ENCODE measurements at regions not wholly inside any gene's neighbourhood (a gene's known extent, or its start where the extent isn't known, plus 50 kb on each side); places are given as distances from the start of the nearest gene placed in this dataset.

DNA sequence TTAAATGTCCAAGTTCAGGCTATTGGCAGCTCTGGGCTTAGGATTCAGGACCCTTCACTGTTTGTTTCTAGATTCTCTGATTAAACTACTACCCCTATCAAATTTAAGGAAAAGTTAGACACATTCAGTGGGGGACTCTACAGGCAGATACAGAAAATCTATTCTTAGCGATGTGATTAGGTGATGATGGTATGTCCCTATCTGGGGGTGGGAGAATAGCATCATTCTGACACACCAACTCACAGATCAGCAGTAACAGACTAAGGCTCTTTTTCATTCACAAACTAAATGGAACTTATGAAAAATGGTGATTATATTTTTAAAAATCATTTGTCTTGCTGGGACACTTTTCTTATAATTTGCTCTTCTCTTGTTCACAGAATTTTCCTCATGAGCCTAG, 232.9 kb upstream of the CDH2 start:
- DNase-seq, result no peak

DNA sequence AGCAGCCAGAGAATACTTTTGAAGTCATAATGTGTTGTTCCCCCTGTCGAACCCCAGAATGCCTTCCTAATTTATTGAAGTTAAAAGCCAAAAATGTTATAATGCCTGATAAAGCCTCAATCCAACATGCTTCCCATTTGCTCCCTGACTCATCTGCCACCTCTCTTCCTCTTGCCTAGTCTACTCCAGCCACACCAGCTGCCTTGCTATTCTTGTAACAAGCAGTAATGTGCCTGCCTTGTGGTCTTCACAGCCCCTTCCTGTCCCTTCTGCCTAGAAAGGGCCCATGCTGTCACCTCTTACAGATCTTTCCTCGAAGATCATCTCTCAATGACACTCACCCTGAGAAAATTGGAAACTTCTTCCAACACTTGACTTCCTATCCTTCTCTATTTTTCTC, 231.6 kb upstream of the CDH2 start:
- no peak for DNase-seq

DNA sequence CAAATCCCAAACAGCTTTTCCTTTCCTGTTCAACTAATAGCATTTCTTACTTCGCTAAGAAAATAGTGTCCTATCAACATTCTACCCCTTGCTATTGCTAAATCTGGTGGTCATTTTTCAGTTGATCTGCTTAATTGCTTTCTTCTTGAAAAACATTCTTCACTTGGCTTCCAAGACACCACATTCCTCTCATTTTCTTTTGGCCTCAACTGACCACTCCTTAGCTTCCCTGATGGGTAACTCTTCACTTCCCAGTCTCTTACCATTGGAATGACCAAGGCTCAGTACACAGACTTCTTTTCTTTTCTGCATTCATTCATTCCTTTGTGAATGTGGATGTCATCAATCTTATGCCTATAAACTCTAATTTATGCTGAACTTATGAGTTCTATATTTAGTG, 230.8 kb upstream of the CDH2 start:
- no peak for DNase-seq

DNA sequence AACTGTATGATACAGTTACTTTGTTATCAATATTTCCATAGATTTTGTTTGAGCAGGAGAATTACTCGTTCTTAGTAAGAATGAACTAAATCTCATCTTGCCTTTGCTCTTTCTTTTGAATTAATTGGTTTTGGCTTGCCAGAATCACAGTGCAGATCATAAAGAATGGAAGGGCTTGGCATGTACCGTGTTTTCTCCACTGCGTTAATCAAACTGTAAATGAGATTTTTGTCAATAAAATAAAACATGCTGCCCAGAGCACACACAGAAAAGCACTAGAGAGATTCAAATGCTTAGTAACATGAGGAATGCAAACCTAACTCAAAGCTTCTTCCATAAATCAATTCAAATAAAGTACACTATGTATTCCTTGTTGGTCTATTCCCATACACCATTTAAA, 229.6 kb upstream of the CDH2 start:
- DNase-seq, result no peak

DNA sequence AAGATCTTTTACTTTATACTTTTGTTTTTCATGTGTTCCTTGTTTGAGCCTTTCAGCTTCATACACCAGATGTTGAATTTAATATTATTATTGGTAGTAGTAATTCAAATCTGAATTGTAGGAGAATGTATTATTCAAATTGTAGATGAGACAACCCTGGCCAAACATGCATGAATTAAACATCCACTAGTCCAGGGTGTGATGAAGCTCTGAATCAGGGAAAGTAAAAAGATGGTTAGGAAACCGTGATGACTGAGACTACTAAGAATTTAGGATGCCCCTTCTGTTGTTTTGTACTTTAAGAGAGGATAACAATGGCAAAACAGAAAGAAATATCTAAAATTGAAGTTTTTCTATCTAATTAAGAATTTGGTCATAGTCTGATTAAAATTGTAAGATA, 227.8 kb upstream of the CDH2 start:
- DNase-seq, result no peak

DNA sequence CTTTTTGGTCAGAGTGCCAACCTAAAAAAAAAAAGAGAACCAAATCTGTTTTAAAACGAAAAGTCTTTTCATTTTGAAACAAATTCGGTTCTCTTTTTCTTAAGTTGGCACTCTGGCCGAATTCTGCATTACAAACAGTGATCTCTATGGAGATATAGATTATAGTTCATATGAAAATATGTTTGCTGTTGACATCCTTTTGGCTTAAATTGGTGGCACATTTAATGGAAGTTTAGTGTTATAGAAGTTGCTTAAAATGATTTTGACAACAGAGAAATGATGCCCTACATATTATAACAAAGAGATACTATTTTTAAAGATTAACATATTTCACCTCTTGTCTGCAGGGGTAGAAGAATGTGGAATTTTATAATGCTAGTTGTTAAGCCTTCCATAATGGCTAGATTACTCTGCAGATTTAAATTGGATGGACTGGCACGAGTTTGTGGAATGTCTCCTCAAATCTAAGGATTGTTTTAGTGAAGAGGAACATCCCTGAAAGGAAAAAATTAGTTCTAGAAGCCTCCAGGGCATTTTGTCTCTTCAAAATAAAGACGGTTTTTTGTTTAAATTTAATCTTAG, 222.9 kb upstream of the CDH2 start:
- no peak for DNase-seq

DNA sequence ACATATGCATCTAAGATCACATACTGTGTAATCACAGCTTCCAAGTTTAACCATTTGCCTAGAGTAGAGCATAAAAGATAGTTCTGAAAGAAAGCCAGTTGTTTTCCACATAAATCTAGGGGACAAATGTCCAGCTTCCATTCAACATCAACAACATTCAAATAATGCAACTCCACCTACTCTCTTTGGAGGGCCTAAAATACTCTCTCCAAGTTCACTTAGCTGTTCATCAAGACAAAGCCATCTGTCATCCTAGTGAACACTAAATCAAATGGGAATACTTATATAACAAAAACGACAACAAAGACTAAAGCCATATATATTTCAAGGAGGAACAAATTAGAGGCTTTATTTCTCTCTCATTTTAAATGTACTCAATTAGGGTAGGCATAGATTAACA, 221.5 kb upstream of the CDH2 start:
- DNase-seq, result no peak

DNA sequence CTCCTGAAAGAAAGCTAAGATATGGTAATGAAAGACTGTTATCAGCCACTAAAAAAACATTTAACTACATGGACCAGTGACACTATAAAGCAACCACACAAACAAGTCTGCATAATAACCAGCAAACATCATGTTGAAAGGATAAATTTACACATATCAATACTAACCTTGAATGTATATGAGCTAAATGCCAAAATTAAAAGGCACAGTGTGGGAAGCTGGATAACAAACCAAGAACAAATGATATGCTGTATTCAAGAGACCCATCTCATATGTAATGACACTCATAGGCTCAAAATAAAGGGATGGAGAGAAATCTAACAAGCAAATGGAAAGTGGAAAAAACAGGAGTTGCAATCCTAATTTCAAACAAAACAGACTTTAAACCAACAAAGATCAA, 213.1 kb upstream of the CDH2 start:
- DNase-seq, result no peak

DNA sequence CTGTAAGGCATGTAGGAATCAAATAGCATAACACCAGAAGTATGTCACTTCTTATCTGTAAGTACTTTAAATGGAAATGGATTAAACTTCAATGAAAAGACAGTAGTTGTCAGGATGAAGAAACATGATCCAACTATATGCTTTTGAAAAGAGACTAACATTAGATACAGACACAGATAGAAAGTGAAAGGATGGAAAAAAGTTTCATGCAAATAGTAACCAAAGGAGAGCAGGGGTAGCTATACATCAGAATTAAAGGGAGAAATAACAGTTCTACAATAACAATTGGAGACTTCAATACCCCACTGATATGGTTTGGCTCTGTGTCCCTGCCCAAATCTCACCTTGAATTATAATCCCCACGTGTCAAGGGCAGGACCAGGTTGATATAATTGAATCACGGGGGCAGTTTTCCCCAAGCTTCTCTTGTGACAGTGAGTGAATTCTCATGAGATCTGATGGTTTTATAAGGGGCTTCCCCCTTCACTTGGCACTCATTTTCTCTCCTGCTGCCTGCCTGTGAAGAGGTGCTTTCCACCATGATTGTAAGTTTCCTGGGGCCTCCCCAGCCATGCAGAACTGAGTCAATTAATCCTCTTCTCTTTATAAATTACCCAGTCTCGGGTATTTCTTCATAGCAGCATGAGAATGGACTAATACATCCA, 205.4 kb upstream of the CDH2 start:
- DNase-seq, result no peak

DNA sequence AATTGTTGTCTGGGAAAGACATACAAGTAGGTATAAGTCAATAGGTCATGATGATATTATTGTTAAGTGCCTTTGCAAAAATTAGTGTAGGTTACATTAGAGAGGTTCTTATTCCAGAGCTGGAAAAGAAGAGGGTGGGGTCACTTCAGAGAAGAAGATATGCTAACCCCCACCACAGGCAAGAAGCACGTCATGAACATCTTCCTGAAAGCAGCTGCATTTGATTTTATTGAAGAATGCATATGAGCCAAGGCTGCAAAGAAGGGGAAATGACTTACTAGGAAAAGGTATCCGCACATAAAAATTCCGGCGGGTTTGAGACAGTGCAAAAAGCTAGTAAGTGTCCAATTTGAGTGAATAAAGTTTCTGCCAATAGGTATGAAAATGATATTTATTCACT, 195.3 kb upstream of the CDH2 start:
- no peak for DNase-seq

DNA sequence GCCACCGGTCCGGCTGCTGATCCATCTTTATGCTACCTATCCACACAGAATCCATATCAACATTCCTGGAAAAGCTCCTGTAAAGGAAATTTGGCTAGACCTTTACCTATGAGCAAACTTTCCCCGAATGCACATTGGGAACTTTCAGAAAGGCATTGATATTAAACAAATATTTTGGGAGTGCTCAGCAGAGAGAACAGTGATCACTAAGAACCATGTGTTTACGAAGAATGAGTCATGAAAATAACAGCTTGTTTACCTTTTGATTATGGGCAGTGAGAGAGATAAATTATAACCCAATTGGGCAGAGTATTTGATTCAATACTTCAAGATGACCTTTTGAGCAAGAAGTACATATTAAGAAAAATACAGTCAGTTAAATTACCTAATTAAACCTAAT, 189.7 kb upstream of the CDH2 start:
- DNase-seq, result no peak

DNA sequence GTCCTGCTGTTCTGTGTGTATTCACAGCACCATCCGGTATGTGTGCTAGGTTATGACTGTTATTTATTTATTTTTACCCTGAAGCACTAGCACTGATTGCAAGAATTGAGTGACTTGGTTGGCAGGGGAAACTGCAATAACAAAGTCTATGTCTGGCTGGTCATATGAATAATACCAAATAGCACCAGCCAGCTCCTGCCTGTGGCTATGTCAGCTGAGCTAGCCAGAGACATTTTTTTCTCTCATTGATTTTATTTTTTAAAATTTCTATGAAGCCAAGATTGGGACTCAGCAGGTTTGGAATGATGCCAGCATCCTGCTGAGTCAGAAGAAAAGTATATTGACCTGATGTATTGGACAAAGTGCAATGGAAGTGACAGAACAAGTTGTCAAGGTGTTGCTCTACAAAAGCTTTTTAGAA, 188.5 kb upstream of the CDH2 start:
- no peak for DNase-seq

DNA sequence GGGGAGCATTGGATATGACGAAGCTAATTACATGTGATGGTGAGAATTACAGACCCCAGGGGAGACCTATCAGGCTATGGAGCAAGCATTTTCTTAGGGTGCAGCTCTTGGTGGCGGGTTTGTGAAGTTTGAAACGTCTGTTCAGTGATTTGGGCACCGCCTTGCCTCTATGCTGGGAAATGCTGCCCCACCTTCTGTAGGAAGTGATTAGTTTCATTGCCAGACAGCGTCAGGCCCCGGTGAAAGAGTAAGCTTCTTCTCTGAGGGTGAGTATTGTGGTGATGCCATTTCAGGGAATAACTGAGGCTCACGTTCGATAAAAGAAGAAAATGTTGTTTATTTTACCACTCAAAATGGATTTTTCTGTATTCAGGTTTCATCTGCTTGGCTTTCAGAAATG, 186.2 kb upstream of the CDH2 start:
- no peak for DNase-seq

DNA sequence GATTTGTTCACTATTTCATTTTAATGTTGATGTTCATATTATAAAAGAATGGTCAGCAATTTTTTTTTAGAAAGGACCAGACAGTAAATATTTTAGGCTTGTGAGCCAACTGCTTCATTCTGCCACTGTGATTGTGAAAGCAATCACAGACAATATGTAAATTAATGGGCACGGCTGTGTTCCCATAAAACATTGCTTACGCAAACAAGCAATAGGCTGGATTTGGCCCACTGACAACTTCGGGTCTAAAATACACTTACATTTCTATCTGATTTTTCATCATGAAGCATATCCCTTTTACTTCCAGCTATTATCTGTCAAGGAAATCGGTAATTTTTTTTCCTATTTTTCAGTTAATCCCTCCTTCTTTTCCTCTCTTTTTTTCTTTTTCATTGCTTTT, 182.2 kb upstream of the CDH2 start:
- no peak for DNase-seq

DNA sequence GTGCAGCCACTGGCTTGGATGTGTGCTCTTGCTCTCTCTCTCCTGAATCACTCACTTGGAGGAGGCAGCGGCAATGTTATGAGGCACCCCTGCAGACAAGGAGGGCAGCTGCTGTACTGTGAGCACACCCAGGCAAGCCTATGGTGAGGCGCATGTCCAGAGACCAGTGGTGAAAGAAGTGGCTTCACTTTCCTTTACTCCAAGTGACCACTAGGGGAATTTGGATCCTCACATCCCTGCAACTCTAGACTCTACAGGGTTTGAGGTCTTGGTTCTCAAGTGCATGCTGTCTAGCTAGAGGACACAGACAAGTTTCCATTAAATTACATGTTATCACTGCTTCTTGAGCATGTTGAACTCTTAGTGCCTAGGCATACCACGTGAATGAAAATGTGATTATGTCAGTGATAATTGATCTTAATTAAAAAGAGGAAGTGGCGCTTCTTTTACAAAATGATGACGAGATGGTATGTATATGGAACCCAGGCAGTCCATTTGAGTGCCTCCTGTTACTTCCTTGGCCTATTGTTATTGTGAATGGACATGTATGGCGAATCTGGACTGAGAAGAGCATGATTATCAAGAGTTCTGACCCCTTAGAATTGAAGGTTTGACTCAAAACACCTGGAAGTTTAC, 181.0 kb upstream of the CDH2 start:
- no peak for DNase-seq

DNA sequence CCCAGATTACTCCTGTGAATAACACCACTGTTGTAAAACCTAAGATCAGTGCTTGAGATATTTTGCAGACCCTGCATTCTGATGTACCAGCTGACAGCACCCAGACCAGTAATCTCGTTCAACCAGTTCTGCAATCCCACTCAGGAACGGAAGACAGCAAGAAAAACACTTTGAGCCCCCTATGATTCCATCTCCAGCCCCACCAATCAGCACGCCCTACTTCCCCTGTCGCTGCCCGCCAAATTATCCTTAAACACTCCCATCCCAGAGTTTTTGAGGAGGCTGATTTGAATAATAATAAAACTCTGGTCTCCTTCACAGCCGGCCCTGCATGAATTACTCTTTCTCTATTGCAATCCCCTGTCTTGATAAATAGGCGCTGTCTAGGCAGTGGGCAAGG, 173.9 kb upstream of the CDH2 start:
- DNase-seq, result no peak

DNA sequence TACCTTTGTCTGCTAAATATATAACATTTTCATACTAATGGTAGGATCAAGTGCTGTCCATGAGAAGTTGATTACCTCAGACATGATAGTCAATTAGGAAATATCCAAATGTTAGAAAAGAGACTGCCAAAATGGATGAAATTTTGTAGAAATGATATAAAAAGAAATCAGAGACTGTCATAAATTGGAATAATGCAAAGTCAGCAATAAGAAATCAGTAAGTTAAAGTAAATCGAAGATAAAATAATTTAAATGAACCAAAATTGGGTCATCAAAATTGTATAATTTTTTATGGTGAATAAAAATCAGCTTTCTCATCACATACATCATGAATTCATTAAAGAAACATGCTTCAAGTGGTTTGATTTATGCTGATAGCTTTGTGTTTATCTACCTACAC, 165.3 kb upstream of the CDH2 start:
- no peak for DNase-seq

DNA sequence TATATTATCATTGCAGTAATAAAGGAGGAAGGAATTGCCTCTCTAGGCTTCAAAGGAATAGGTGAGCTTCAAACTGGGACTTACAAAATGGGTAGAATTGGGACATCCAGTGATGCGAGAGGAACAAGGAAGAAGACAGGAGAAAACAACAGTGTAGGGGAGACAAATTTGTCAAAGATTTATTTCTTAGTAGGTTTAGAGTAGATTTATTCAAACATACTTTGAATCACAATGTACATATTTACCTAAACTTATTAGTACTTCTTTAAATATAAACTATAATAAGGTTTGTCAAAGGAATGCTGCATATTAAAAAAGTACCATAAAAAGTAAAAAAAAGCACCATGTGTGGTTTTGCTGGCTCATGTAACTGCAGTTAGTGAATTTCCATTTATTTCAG, 161.4 kb upstream of the CDH2 start:
- no peak for DNase-seq

DNA sequence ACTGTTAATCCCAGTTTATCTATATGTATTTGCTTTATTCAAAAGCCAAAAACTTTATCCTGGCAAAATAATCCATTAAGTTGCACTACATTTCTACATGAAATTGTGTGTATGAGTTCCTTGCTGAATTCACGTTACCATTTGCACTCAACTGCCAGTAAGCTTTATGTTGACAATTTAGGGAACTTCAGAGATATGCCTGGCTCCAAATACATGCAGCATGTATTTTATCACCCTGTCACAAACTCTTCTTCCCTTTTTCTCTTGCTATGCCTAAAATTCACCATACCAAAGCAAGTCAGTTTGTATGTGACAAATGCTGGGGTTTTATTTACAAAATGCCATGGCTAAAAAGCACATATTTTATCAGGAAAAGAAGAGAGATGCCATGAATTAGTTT, 157.6 kb upstream of the CDH2 start:
- no peak for DNase-seq

DNA sequence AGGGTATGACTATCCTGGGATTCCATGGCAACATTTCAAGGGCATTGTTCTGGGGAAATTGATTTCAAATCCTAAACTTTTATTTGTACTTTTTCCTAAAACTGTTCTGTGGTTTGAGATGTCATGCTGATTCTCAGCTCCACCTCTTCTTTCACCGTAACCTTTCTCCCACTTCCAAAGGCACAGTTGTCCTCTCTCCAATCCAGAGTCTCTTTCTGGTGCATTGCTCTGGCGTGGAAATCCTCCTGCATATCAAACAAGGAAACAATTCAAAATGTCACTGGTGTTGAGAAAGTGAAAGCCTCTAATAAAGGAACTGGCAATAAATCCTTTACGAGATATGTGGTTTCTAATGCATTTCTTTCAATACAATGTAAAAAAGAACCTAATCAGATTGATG, 155.1 kb upstream of the CDH2 start:
- DNase-seq, result no peak

DNA sequence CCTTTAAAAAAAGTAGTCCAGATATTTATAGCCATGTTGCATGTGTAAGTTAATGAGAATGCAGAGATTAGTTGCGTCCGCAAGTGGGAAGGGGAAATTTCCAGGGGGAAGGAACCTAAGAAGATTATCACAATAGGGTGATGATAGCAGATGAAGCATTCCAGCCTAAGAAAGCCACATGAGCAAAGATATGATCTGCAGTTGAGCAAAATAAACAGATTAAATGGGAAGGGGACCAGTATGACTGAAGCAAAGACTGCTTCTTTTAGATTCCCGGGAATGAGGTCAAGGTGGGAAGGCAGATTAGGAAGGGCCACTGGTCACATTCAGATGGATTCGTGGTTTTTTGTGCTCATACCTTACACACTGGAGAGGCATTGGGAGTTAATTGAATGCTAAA, 154.6 kb upstream of the CDH2 start:
- DNase-seq, result no peak

DNA sequence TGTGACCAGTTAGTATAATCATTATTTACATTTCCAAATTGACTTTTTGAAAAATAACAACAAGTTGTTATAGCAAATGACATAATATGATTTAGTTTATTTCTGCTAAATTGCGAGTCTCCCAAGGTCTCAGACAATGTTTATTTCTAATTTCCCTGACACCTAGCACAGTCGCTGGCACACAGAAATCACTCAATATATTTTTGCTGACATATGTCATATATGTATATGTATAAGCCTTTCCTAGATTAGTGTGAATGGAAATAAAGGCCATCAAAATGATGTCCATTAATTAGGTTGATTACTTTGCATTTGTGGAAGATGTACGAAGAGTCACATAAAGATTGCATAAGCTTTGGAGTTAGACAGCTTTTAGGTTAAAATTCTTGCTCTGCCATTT, 136.7 kb upstream of the CDH2 start:
- no peak for DNase-seq

DNA sequence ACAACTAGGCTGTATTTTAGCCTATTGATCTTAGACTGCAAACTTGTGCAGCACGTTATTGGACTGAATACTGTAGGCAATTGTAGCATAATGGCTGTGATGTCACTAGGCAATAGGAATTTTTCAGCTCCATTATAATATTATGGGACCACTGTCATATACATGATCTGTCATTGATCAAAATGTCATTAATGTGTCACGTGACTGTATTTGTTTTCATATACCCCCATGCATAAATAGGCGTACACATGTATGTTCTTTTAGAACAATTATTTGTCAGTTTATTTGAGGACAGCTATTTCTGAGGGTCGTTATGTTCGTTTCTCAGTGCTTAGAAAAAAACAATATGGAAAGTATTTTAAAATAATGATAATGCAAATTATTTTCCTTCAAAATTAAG, 111.9 kb upstream of the CDH2 start:
- DNase-seq, result no peak

DNA sequence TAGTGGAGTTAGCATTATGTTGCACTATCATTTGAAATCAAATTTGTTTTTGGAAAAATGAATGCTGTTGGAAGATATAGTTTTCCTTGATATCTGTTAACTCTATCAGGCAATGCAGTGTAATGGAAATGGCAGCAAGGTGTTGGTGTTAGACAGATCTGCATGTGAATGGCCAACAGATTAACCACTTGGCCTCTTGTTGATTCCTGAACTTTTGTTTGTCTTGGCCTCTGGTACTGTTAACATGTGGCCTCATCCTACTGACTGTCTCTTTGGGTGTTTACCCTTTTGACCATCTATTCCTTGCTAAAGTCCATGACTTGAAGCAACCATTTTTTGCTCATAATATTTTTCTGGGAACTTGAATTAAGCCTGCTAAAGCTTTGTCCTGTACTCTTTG, 110.2 kb upstream of the CDH2 start:
- DNase-seq, result no peak

DNA sequence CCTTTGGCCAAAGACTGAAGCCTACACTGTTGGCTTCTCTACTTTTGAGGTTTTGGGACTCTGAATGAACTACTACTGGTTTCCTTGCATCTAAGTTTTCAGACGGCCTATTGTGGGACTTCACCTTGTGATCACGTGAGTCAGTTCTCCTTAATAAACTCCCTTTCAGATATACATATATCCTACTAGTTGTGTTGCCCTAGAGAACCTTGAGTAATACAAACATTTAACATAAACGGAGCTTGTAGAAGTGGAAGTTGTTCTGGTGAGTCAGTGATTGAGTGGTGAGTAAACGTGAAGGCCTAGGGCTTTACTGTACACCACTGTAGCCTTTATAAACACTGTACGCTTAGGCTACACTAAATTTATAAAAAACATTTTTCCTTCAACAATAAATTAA, 107.2 kb upstream of the CDH2 start:
- no peak for DNase-seq
